DND-41 (cell line): ENCODE measurements at regions not wholly inside any gene's neighbourhood (a gene's known extent, or its start where the extent isn't known, plus 50 kb on each side); places are given as distances from the start of the nearest gene placed in this dataset.

Source experiments
- ATAC-seq: fragments of 200-7000 bp; cut with Tn5 transposase; 3 replicates; pipeline ENCODE4 v1.9.1; 2021; ENCODE audit warnings: low read depth; ENCODE audit not compliant: insufficient read depth
- DNase-seq: peaks from one replicate; pipeline ENCODE4 v3.0.0-alpha.2; 2020
- H2AFZ ChIP-seq: 2 replicates; pipeline ENCODE4 v1.6.0; 2012; ENCODE audit warnings: low read depth, low read length
- H3K27ac ChIP-seq: 2 replicates; pipeline ENCODE4 v1.5.1; 2012; ENCODE audit warnings: low read length, inconsistent platforms
- H3K27me3 ChIP-seq: fragments of 200-600 bp; sonication (generic); 2 replicates; pipeline ENCODE4 v1.6.0; 2012; ENCODE audit warnings: low read length, mild to moderate bottlenecking, inconsistent platforms; ENCODE audit not compliant: insufficient read depth, poor library complexity
- H3K36me3 ChIP-seq: 2 replicates; pipeline ENCODE4 v1.5.1; 2012; ENCODE audit warnings: low read length, inconsistent platforms; ENCODE audit not compliant: insufficient read depth
- H3K4me1 ChIP-seq: 2 replicates; pipeline ENCODE4 v1.5.1; 2012; ENCODE audit warnings: mild to moderate bottlenecking, low read length; ENCODE audit not compliant: insufficient read depth
- H3K4me2 ChIP-seq: 2 replicates; pipeline ENCODE4 v1.6.0; 2012; ENCODE audit warnings: mild to moderate bottlenecking, moderate library complexity, low read length, inconsistent platforms; ENCODE audit not compliant: insufficient read depth
- H3K4me3 ChIP-seq, 2 experiments: fragments of 200-600 bp in 1 of 2; shearing (Covaris generic) in 1 of 2; 2 replicates each; pipeline ENCODE4 v1.5.1; 2012 to 2016; ENCODE audit warnings: inconsistent platforms in 2 of 2, low read length in 2 of 2, mild to moderate bottlenecking in 2 of 2, low read depth in 1 of 2, moderate library complexity in 1 of 2
- H3K79me2 ChIP-seq: 2 replicates; pipeline ENCODE4 v1.6.0; 2012; ENCODE audit warnings: low read length, inconsistent platforms; ENCODE audit not compliant: insufficient read depth
- H3K9ac ChIP-seq: 2 replicates; pipeline ENCODE4 v1.6.0; 2012; ENCODE audit warnings: low read depth, mild to moderate bottlenecking, inconsistent platforms, low read length, moderate library complexity
- H3K9me3 ChIP-seq: 2 replicates; pipeline ENCODE4 v1.5.1; 2012; ENCODE audit warnings: low read length, moderate library complexity, mild to moderate bottlenecking, inconsistent platforms; ENCODE audit not compliant: insufficient read depth, severe bottlenecking
- H4K20me1 ChIP-seq: 2 replicates; pipeline ENCODE4 v1.6.0; 2012; ENCODE audit warnings: low read length; ENCODE audit not compliant: insufficient read depth
- EZH2 ChIP-seq: IDR thresholded peaks from 3 replicates; pipeline ENCODE4 v1.6.1; 2012; ENCODE audit warnings: borderline replicate concordance, low read depth, mild to moderate bottlenecking, moderate library complexity, low read length, inconsistent platforms; ENCODE audit not compliant: severe bottlenecking
- TF ChIP-seq, protein P1 (sequence below): IDR thresholded peaks from 2 replicates; pipeline ENCODE4 v1.5.1; 2012; ENCODE audit warnings: borderline replicate concordance, low read length, moderate library complexity, mild to moderate bottlenecking; ENCODE audit not compliant: poor library complexity, severe bottlenecking; ENCODE audit errors: extremely low read depth

DNA sequence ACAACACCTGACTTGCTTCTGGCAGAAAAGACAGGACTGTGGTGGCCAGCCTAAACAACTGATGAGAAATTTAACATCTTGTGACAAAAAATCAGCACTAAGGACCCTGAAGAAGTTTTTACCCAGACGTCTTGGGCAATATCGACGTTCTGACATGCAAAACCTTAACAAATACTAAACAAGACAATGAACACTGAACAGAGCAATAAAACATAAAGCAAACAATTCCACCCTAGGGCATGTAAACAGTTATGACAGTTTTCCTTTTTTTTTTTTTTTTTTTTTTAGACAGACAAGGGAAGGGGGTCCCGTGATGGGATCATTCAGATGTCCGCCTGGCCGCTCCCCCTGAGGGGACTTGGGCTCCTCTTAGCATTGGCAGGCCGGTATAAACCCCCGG lies 738.0 kb downstream of the SI start:
- H3K27ac ChIP-seq = no peak overlapping the region
- ATAC-seq = no peak

DNA sequence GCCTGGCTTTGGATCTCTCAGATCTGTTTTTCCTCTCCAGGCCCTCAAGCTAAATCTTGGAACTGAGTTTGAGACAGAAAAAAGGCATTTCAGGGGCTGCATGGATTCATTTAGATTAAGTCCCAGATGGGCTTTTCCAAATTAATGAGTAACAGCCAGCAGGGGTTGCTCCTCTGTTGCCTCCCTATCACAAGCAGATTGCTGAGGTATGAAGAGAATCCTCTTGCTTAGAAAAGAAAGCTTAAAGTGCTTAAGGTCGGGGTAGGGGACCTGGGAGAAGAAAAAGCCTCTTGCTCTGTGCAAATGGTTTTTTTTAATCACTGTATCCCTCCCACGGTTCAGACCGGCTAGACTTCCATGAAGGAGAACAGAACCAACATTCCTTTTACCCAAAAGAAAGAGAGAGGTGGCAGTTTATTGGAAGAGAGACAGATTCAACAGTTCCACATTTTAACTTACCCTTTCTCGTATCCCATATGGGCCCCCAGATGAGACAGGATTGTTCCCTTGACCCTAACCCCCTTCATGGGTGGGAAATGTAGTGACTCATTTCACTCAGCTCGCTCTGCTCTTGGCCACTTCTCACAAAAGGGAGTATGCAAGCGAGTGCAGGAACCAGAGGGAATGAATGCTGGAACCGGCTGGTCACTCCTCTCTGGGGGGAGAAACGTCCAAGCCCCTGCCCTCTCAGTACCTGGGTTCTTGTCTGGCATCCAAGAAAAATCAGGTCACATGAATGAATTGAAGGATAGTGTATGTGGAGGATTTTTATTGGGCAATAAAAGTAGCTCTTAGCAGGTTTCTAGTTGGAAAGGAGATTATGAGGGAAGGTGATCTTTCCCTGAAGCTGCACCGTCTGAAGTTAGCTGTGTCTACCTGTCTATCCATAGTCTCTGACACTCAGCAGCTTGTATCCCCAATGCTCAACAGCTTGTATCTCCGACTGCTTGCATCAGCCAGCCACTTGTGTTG lies 745.2 kb downstream of the SI start:
- H3K4me2 ChIP-seq = no peak overlapping the region
- DNase-seq = no peak
- H3K4me1 ChIP-seq = peaks cover 5% of the 10 kb centered on the region; the same call in 1 of the 2 replicates
- no peak overlapping the region for H2AFZ ChIP-seq
- H3K27ac ChIP-seq = no peak overlapping the region
- H4K20me1 ChIP-seq = no peaks in the 10 kb centered on the region
- H3K9ac ChIP-seq = no peak overlapping the region
- TF ChIP-seq, protein P1, sequence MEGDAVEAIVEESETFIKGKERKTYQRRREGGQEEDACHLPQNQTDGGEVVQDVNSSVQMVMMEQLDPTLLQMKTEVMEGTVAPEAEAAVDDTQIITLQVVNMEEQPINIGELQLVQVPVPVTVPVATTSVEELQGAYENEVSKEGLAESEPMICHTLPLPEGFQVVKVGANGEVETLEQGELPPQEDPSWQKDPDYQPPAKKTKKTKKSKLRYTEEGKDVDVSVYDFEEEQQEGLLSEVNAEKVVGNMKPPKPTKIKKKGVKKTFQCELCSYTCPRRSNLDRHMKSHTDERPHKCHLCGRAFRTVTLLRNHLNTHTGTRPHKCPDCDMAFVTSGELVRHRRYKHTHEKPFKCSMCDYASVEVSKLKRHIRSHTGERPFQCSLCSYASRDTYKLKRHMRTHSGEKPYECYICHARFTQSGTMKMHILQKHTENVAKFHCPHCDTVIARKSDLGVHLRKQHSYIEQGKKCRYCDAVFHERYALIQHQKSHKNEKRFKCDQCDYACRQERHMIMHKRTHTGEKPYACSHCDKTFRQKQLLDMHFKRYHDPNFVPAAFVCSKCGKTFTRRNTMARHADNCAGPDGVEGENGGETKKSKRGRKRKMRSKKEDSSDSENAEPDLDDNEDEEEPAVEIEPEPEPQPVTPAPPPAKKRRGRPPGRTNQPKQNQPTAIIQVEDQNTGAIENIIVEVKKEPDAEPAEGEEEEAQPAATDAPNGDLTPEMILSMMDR = no peak
- TF ChIP-seq EZH2 = no peak
- ATAC-seq = no peak
- H3K4me3 ChIP-seq = no peak overlapping the region
- H3K9me3 ChIP-seq = peaks cover 3% of the 10 kb centered on the region
- H3K79me2 ChIP-seq = no peaks in the 10 kb centered on the region
- H3K27me3 ChIP-seq = no peaks in the 10 kb centered on the region
- no peaks in the 10 kb centered on the region for H3K36me3 ChIP-seq

More for the DNA sequence above, 738.0 kb downstream of the SI start:
- no peaks in the 10 kb centered on the region for H3K27me3 ChIP-seq
- H3K9me3 ChIP-seq = no peaks in the 10 kb centered on the region
- no peak overlapping the region for H3K4me3 ChIP-seq
- H3K36me3 ChIP-seq = no peaks in the 10 kb centered on the region
- H2AFZ ChIP-seq = no peak overlapping the region
- no peaks in the 10 kb centered on the region for H3K4me1 ChIP-seq
- no peaks in the 10 kb centered on the region for H4K20me1 ChIP-seq
- TF ChIP-seq EZH2 = no peak
- TF ChIP-seq, protein P1 = no peak
- DNase-seq = no peak
- no peak overlapping the region for H3K9ac ChIP-seq
- H3K79me2 ChIP-seq = no peaks in the 10 kb centered on the region
- no peak overlapping the region for H3K4me2 ChIP-seq

DNA sequence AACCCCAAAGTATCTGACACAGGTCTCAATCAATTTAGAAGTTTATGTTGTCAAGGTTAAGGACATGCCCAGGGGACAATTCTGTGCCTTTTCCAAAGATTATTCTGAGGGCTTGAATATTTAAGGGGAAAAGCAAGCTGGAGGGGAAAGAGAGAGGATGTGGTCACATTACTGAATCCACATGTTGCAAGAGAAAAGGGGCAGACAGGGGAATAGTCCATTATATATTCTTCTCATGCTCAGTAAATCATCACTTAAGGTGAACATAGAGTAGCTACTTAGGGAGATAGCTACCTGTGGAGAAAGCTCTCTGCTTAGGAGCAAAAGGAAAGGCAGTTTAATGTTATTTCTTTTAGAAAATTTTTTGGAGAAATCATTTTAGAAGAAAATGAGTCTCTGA lies 751.6 kb downstream of the SI start:
- Histone ChIP-seq H3K4me1 (no peaks in the 10 kb centered on the region; the same call in 1 of the 2 replicates), H3K79me2 (no peaks in the 10 kb centered on the region), H3K27ac (no peak overlapping the region), H3K36me3 (no peaks in the 10 kb centered on the region), H3K9me3 (no peaks in the 10 kb centered on the region), H3K4me2 (no peak overlapping the region), H3K9ac (no peak overlapping the region), H3K27me3 (no peaks in the 10 kb centered on the region), H3K4me3 (no peak overlapping the region), H2AFZ (no peak overlapping the region), H4K20me1 (no peaks in the 10 kb centered on the region)
- ATAC-seq (no peak), DNase-seq (no peak)
- no peak for TF ChIP-seq EZH2
- TF ChIP-seq, protein P1 = no peak
